MM.1S (cell line): ENCODE measurements at regions not wholly inside any gene's neighbourhood (a gene's known extent, or its start where the extent isn't known, plus 50 kb on each side); places are given as distances from the start of the nearest gene placed in this dataset.

ENCODE experiments used
- DNase-seq: peaks from one replicate; pipeline ENCODE4 v3.0.0-alpha.2; 2015
- H2AFZ ChIP-seq: fragments of 300-600 bp; sonication (generic); 2 replicates; pipeline ENCODE4 v1.6.0; 2016; ENCODE audit warnings: antibody characterized with exemption, low read length
- H3F3A ChIP-seq: fragments of 300-600 bp; sonication (generic); 2 replicates; pipeline ENCODE4 v1.6.1; 2016; ENCODE audit warnings: mild to moderate bottlenecking, antibody characterized with exemption, low read length, moderate library complexity, mixed read lengths; ENCODE audit not compliant: insufficient read depth
- H3K27ac ChIP-seq: fragments of 300-600 bp; sonication (generic); 2 replicates; pipeline ENCODE4 v1.5.1; 2016; ENCODE audit warnings: mild to moderate bottlenecking, low read length
- H3K27me3 ChIP-seq: fragments of 300-600 bp; sonication (generic); replicated peaks from 2 replicates; pipeline ENCODE4 v1.6.0; 2016; ENCODE audit warnings: low read length; ENCODE audit not compliant: insufficient read depth
- H3K36me3 ChIP-seq: fragments of 300-600 bp; sonication (generic); replicated peaks from 2 replicates; pipeline ENCODE4 v1.6.1; 2016; ENCODE audit warnings: mild to moderate bottlenecking, low read length, mixed read lengths; ENCODE audit not compliant: insufficient read depth
- H3K4me1 ChIP-seq: fragments of 300-600 bp; sonication (generic); 2 replicates; pipeline ENCODE4 v1.6.1; 2016; ENCODE audit warnings: low read length, mixed read lengths
- H3K4me2 ChIP-seq: fragments of 300-600 bp; sonication (generic); 2 replicates; pipeline ENCODE4 v1.6.0; 2016; ENCODE audit warnings: low read depth, low read length
- H3K4me3 ChIP-seq: fragments of 300-600 bp; sonication (generic); 2 replicates; pipeline ENCODE4 v1.5.1; 2016; ENCODE audit warnings: low read length, mixed read lengths
- H3K79me2 ChIP-seq: fragments of 300-600 bp; sonication (generic); 2 replicates; pipeline ENCODE4 v1.6.1; 2016; ENCODE audit warnings: mixed run types, low read length, mixed read lengths
- H3K9ac ChIP-seq: fragments of 300-600 bp; sonication (generic); 2 replicates; pipeline ENCODE4 v1.6.1; 2016; ENCODE audit warnings: low read length, mixed read lengths
- H3K9me2 ChIP-seq: fragments of 300-600 bp; sonication (generic); replicated peaks from 2 replicates; pipeline ENCODE4 v1.6.1; 2016; ENCODE audit warnings: mild to moderate bottlenecking, low read length, mixed read lengths; ENCODE audit not compliant: insufficient read depth
- H3K9me3 ChIP-seq: fragments of 300-600 bp; sonication (generic); replicated peaks from 2 replicates; pipeline ENCODE4 v1.6.1; 2016; ENCODE audit warnings: mild to moderate bottlenecking, low read length, mixed read lengths; ENCODE audit not compliant: insufficient read depth
- H4K20me1 ChIP-seq: fragments of 300-600 bp; sonication (generic); 2 replicates; pipeline ENCODE4 v1.6.1; 2016; ENCODE audit warnings: mild to moderate bottlenecking, low read length, moderate library complexity, mixed read lengths; ENCODE audit not compliant: insufficient read depth
- CTCF ChIP-seq: fragments of 300-600 bp; sonication (generic); IDR thresholded peaks from 2 replicates; pipeline ENCODE4 v1.5.1; 2016; ENCODE audit warnings: antibody characterized with exemption, low read length, mixed read lengths
- EZH2 ChIP-seq: fragments of 300-600 bp; sonication (generic); optimal IDR thresholded peaks from 2 replicates; pipeline ENCODE3; 2017; ENCODE audit warnings: low read depth, mild to moderate bottlenecking, antibody characterized with exemption, low read length, mixed read lengths
- EZH2phosphoT487 ChIP-seq: fragments of 300-600 bp; sonication (generic); IDR thresholded peaks from 2 replicates; pipeline ENCODE4 v1.6.1; 2018; ENCODE audit warnings: antibody characterized with exemption, low read length

- H3K36me3 ChIP-seq: no peaks in the 10 kb centered on the region
- H3K9me2 ChIP-seq: no peaks in the 10 kb centered on the region
- H4K20me1 ChIP-seq: no peaks in the 10 kb centered on the region
- TF ChIP-seq CTCF: no peak
- no peak for TF ChIP-seq EZH2phosphoT487
- TF ChIP-seq EZH2: no peak
- no peaks in the 10 kb centered on the region for H3K79me2 ChIP-seq
- no peaks in the 10 kb centered on the region for H3K9me3 ChIP-seq
- H3K4me3 ChIP-seq: no peak overlapping the region
- 0 out of 2 replicates have a peak, but pooled peaks cover 6% of the 10 kb centered on the region for H3K27me3 ChIP-seq
- no peak overlapping the region for H3K27ac ChIP-seq
- DNase-seq: no peak
- no peak overlapping the region for H3K4me2 ChIP-seq
- H3K9ac ChIP-seq: no peak overlapping the region
- no peak overlapping the region for H2AFZ ChIP-seq
- H3F3A ChIP-seq: no peaks in the 10 kb centered on the region
- H3K4me1 ChIP-seq: no peaks in the 10 kb centered on the region
These were observed 135.4 kb upstream of the PCBD1 start for GRCh38 chr10:71023704-71024283.

- 0 out of 2 replicates have a peak, but pooled peaks cover 6% of the 10 kb centered on the region for H3K27me3 ChIP-seq
- H3K9me3 ChIP-seq: no peaks in the 10 kb centered on the region
- H3K9ac ChIP-seq: no peak overlapping the region
- TF ChIP-seq EZH2 (no peak), EZH2phosphoT487 (no peak), CTCF (no peak)
- no peaks in the 10 kb centered on the region for H3K9me2 ChIP-seq
- no peaks in the 10 kb centered on the region for H3F3A ChIP-seq
- no peak for DNase-seq
- H2AFZ ChIP-seq: no peak overlapping the region
- H3K27ac ChIP-seq: no peak overlapping the region
- H3K4me3 ChIP-seq: no peak overlapping the region
- H3K36me3 ChIP-seq: no peaks in the 10 kb centered on the region
- no peak overlapping the region for H3K4me2 ChIP-seq
- no peaks in the 10 kb centered on the region for H4K20me1 ChIP-seq
- no peaks in the 10 kb centered on the region for H3K79me2 ChIP-seq
- H3K4me1 ChIP-seq: no peaks in the 10 kb centered on the region
These were observed 136.1 kb upstream of the PCBD1 start for GRCh38 chr10:71024490-71024889.

- H3K9me2 ChIP-seq: no peaks in the 10 kb centered on the region
- H3K4me3 ChIP-seq: no peak overlapping the region
- H3F3A ChIP-seq: no peaks in the 10 kb centered on the region
- H3K79me2 ChIP-seq: no peaks in the 10 kb centered on the region
- H3K27me3 ChIP-seq: 0 out of 2 replicates have a peak, but pooled peaks cover 6% of the 10 kb centered on the region
- H3K9me3 ChIP-seq: no peaks in the 10 kb centered on the region
- no peak overlapping the region for H3K9ac ChIP-seq
- H3K27ac ChIP-seq: no peak overlapping the region
- no peak overlapping the region for H3K4me2 ChIP-seq
- no peaks in the 10 kb centered on the region for H3K36me3 ChIP-seq
- no peak for DNase-seq
- TF ChIP-seq EZH2: no peak
- no peak for TF ChIP-seq CTCF
- no peak for TF ChIP-seq EZH2phosphoT487
- H2AFZ ChIP-seq: no peak overlapping the region
- no peaks in the 10 kb centered on the region for H3K4me1 ChIP-seq
- no peaks in the 10 kb centered on the region for H4K20me1 ChIP-seq
These were observed 137.2 kb upstream of the PCBD1 start for GRCh38 chr10:71025535-71025934.
